ENCODE measurements at regions not wholly inside any gene's neighbourhood (a gene's known extent, or its start where the extent isn't known, plus 50 kb on each side); places are given as distances from the start of the nearest gene placed in this dataset.
A peak's percentile ranks its signal among the peaks of the same experiment; 100 is the strongest.
"Not testable (repeated sequence)": the region's sequence is repeated elsewhere in the genome, so short reads cannot be mapped to it uniquely, and the experiment has no call there.

- not testable (repeated sequence) for H3K27ac ChIP-seq; H3K9me3 ChIP-seq (ENCODE audit: severe bottlenecking); DNase-seq; H3K36me3 ChIP-seq; H3K4me3 ChIP-seq (ENCODE audit: low read depth, low read length); H3K27me3 ChIP-seq (ENCODE audit: insufficient read depth, low read depth, severe bottlenecking)
These were observed 163.2 kb downstream of the TRIM43 start for GRCh38 chr2:95754819-95755563.

GRCh38 chr2:95755956-95756669, 164.3 kb downstream of the TRIM43 start:
- H3K36me3 ChIP-seq; H3K9me3 ChIP-seq (ENCODE audit: severe bottlenecking); H3K4me3 ChIP-seq (ENCODE audit: low read depth, low read length); H3K27ac ChIP-seq; DNase-seq; H3K27me3 ChIP-seq (ENCODE audit: insufficient read depth, low read depth, severe bottlenecking): not testable (repeated sequence)

GRCh38 chr2:95757988-95758387, 166.2 kb downstream of the TRIM43 start:
- no peaks in the 10 kb centered on the region for H3K27me3 ChIP-seq (ENCODE audit: insufficient read depth, low read depth, severe bottlenecking)
- no peak overlapping the region for H3K27ac ChIP-seq
- no peak for DNase-seq
- no peaks in the 10 kb centered on the region for H3K9me3 ChIP-seq (ENCODE audit: severe bottlenecking)
- no peak for TF ChIP-seq CTCF (IDR thresholded peaks at IDR 0.05; ENCODE audit: low read depth, low read length)
- H3K4me3 ChIP-seq (ENCODE audit: low read depth, low read length) = no peak overlapping the region
- no peaks in the 10 kb centered on the region for H3K36me3 ChIP-seq

- TF ChIP-seq CTCF (IDR thresholded peaks at IDR 0.05; ENCODE audit: low read depth, low read length) = no peak
- Histone ChIP-seq H3K9me3 (ENCODE audit: severe bottlenecking) (no peaks in the 10 kb centered on the region), H3K36me3 (no peaks in the 10 kb centered on the region), H3K27ac (no peak overlapping the region), H3K4me3 (ENCODE audit: low read depth, low read length) (no peak overlapping the region), H3K27me3 (ENCODE audit: insufficient read depth, low read depth, severe bottlenecking) (no peaks in the 10 kb centered on the region)
- DNase-seq = no peak
These were observed 167.9 kb downstream of the TRIM43 start for GRCh38 chr2:95759481-95760246.

GRCh38 chr2:95760806-95761525, 169.2 kb downstream of the TRIM43 start:
- no peak overlapping the region for H3K4me3 ChIP-seq (ENCODE audit: low read depth, low read length)
- no peak for TF ChIP-seq CTCF (IDR thresholded peaks at IDR 0.05; ENCODE audit: low read depth, low read length)
- no peak for DNase-seq
- H3K27ac ChIP-seq = no peak overlapping the region
- no peaks in the 10 kb centered on the region for H3K27me3 ChIP-seq (ENCODE audit: insufficient read depth, low read depth, severe bottlenecking)
- H3K9me3 ChIP-seq (ENCODE audit: severe bottlenecking) = no peaks in the 10 kb centered on the region
- no peaks in the 10 kb centered on the region for H3K36me3 ChIP-seq

- DNase-seq = peak; percentile 31
- H3K9me3 ChIP-seq (ENCODE audit: severe bottlenecking) = no peaks in the 10 kb centered on the region
- TF ChIP-seq CTCF (IDR thresholded peaks at IDR 0.05; ENCODE audit: low read depth, low read length) = no peak
These were observed 169.8 kb downstream of the TRIM43 start for GRCh38 chr2:95761556-95761955.

GRCh38 chr2:95762023-95763021, 170.5 kb downstream of the TRIM43 start:
- not testable (repeated sequence) for H3K9me3 ChIP-seq (ENCODE audit: severe bottlenecking); H3K36me3 ChIP-seq; H3K27me3 ChIP-seq (ENCODE audit: insufficient read depth, low read depth, severe bottlenecking); DNase-seq; H3K27ac ChIP-seq; H3K4me3 ChIP-seq (ENCODE audit: low read depth, low read length)

More at GRCh38 chr2:95761556-95761955, 169.8 kb downstream of the TRIM43 start:
- Histone ChIP-seq H3K27me3 (ENCODE audit: insufficient read depth, low read depth, severe bottlenecking) (no peaks in the 10 kb centered on the region), H3K27ac (no peak overlapping the region), H3K4me3 (ENCODE audit: low read depth, low read length) (no peak overlapping the region), H3K36me3 (no peaks in the 10 kb centered on the region)

GRCh38 chr2:95763074-95763473, 171.3 kb downstream of the TRIM43 start:
- H3K27me3 ChIP-seq (ENCODE audit: insufficient read depth, low read depth, severe bottlenecking); H3K36me3 ChIP-seq; H3K27ac ChIP-seq; H3K4me3 ChIP-seq (ENCODE audit: low read depth, low read length); DNase-seq; H3K9me3 ChIP-seq (ENCODE audit: severe bottlenecking): not testable (repeated sequence)
